ENCODE measurements at regions not wholly inside any gene's neighbourhood (a gene's known extent, or its start where the extent isn't known, plus 50 kb on each side); places are given as distances from the start of the nearest gene placed in this dataset.

DNA sequence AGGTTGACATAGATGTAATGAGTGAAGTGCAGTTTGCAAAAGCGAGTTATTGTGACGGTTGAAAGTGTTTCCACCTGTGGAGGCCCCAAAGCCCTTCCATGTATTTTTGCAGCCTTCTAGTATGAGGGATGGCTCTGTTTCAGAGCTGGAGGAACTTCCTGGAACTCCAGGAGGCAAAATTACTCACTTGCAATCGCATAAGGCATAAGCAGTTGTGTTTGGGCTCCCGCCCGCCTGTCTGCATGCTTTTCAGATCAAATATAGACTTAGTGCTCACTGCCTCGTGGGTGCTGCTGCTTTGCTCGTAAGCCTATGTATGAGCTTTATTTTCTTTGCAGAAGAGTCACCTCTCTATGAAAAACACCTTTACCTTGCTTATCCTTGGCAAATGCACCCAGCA is 146.8 kb upstream of the LARGE1 start:
- Histone ChIP-seq H3K9ac (ENCODE audit: low read length) (no peak overlapping the region), H3K27ac (ENCODE audit: low read length in 2 of 2) (no peak overlapping the region), H3K27me3 (replicated peaks in 1 of 4; ENCODE audit: control extremely low read depth in 1 of 4, control insufficient read depth in 3 of 4, insufficient read depth in 4 of 4, low read length in 3 of 4) (peaks cover 0 to 5% (median under 1%) of the 10 kb centered on the region in 4 experiments), H3K4me3 (ENCODE audit: control extremely low read depth in 1 of 5, extremely low read depth in 1 of 5, insufficient read depth in 1 of 5, low read depth in 2 of 5, low read length in 4 of 5) (no peak overlapping the region), H4K20me1 (ENCODE audit: control insufficient read depth, insufficient read depth, low read length, poor library complexity, severe bottlenecking) (no peaks in the 10 kb centered on the region), H3K4me1 (ENCODE audit: control insufficient read depth in 2 of 2, insufficient read depth in 2 of 2, low read length in 2 of 2) (no peaks in the 10 kb centered on the region), H3K79me2 (ENCODE audit: control insufficient read depth, insufficient read depth, low read length) (no peaks in the 10 kb centered on the region), H2AFZ (ENCODE audit: insufficient read depth, low read depth, low read length, poor library complexity, severe bottlenecking) (no peak overlapping the region), H3K4me2 (replicated peaks; ENCODE audit: low read depth, low read length, poor library complexity, severe bottlenecking) (no peak overlapping the region), H3K9me3 (ENCODE audit: control extremely low read depth in 1 of 3, control insufficient read depth in 2 of 3, insufficient read depth in 1 of 3, low read length in 2 of 3) (no peaks in the 10 kb centered on the region), H3K36me3 (replicated peaks in 1 of 2; ENCODE audit: control extremely low read depth in 1 of 2, control insufficient read depth in 1 of 2, extremely low read depth in 1 of 2, insufficient read depth in 2 of 2, low read length in 1 of 2) (no peaks in the 10 kb centered on the region)
- intact Hi-C loops (cut with micrococcal nuclease): no loop called here
- ChIA-PET CTCF (no interaction called here), POLR2A (no interaction called here)
- DNase-seq (no peak), ATAC-seq (ENCODE audit: low read depth) (no peak)
- 87% methylated on average over 3 of the region's 7 CpGs for WGBS (ENCODE audit: insufficient coverage)
- TF ChIP-seq, protein P1, sequence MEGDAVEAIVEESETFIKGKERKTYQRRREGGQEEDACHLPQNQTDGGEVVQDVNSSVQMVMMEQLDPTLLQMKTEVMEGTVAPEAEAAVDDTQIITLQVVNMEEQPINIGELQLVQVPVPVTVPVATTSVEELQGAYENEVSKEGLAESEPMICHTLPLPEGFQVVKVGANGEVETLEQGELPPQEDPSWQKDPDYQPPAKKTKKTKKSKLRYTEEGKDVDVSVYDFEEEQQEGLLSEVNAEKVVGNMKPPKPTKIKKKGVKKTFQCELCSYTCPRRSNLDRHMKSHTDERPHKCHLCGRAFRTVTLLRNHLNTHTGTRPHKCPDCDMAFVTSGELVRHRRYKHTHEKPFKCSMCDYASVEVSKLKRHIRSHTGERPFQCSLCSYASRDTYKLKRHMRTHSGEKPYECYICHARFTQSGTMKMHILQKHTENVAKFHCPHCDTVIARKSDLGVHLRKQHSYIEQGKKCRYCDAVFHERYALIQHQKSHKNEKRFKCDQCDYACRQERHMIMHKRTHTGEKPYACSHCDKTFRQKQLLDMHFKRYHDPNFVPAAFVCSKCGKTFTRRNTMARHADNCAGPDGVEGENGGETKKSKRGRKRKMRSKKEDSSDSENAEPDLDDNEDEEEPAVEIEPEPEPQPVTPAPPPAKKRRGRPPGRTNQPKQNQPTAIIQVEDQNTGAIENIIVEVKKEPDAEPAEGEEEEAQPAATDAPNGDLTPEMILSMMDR (IDR thresholded peaks at IDR 0.05): no peak
- no peak for TF ChIP-seq EZH2 (IDR thresholded peaks at IDR 0.05; ENCODE audit: borderline replicate concordance, insufficient read depth, low read depth, low read length, poor library complexity, severe bottlenecking)
- peaks cover 3% of the 10 kb centered on the region for H3K27me3 Mint-ChIP-seq
- H3K4me3 Mint-ChIP-seq: no peak overlapping the region
- H3K9me3 Mint-ChIP-seq (ENCODE audit: insufficient read depth): no peaks in the 10 kb centered on the region
- no peaks in the 10 kb centered on the region for H3K4me1 Mint-ChIP-seq
- H3K27ac Mint-ChIP-seq: no peak overlapping the region

DNA sequence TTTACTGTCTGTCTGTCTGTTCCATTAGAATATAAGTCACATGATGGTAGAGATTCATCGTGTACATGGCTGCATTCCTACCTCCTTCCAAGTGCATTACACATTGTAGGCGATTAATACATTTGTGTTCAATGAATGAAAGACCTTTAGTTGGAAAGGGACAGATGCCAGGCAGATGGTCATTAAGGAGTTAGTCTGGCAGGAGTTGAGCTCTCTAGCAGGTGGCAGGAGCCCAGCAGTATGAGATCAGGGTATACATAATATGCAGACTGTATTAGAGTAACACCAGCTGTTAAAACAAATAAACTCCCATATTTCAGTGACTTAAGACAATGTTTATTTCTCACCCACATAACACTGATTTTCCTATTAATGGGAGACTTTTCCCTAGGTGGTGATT is 147.7 kb upstream of the LARGE1 start:
- H3K27ac ChIP-seq (ENCODE audit: low read length in 2 of 2): no peak overlapping the region
- DNase-seq (no peak), ATAC-seq (ENCODE audit: low read depth) (no peak)
- no peaks in the 10 kb centered on the region for H3K9me3 ChIP-seq (ENCODE audit: control extremely low read depth in 1 of 3, control insufficient read depth in 2 of 3, insufficient read depth in 1 of 3, low read length in 2 of 3)
- H3K4me3 ChIP-seq (ENCODE audit: control extremely low read depth in 1 of 5, extremely low read depth in 1 of 5, insufficient read depth in 1 of 5, low read depth in 2 of 5, low read length in 4 of 5): no peak overlapping the region
- peaks cover 0 to 5% (median under 1%) of the 10 kb centered on the region in 4 experiments for H3K27me3 ChIP-seq (replicated peaks in 1 of 4; ENCODE audit: control extremely low read depth in 1 of 4, control insufficient read depth in 3 of 4, insufficient read depth in 4 of 4, low read length in 3 of 4)
- H3K36me3 ChIP-seq (replicated peaks in 1 of 2; ENCODE audit: control extremely low read depth in 1 of 2, control insufficient read depth in 1 of 2, extremely low read depth in 1 of 2, insufficient read depth in 2 of 2, low read length in 1 of 2): no peaks in the 10 kb centered on the region
- intact Hi-C loops (cut with micrococcal nuclease): no loop called here
- no peak overlapping the region for H3K4me2 ChIP-seq (replicated peaks; ENCODE audit: low read depth, low read length, poor library complexity, severe bottlenecking)
- no CpG with 5 or more reads among the region's 2 CpGs for WGBS (ENCODE audit: insufficient coverage)
- TF ChIP-seq, protein P1 (IDR thresholded peaks at IDR 0.05): no peak
- no peak for TF ChIP-seq EZH2 (IDR thresholded peaks at IDR 0.05; ENCODE audit: borderline replicate concordance, insufficient read depth, low read depth, low read length, poor library complexity, severe bottlenecking)
- no peaks in the 10 kb centered on the region for H4K20me1 ChIP-seq (ENCODE audit: control insufficient read depth, insufficient read depth, low read length, poor library complexity, severe bottlenecking)
- no peaks in the 10 kb centered on the region for H3K4me1 Mint-ChIP-seq
- CTCF ChIA-PET: no interaction called here
- no peak overlapping the region for H3K27ac Mint-ChIP-seq
- no peaks in the 10 kb centered on the region for H3K79me2 ChIP-seq (ENCODE audit: control insufficient read depth, insufficient read depth, low read length)
- POLR2A ChIA-PET: no interaction called here
- no peaks in the 10 kb centered on the region for H3K4me1 ChIP-seq (ENCODE audit: control insufficient read depth in 2 of 2, insufficient read depth in 2 of 2, low read length in 2 of 2)
- H3K9me3 Mint-ChIP-seq (ENCODE audit: insufficient read depth): no peaks in the 10 kb centered on the region
- H3K27me3 Mint-ChIP-seq: peaks cover 3% of the 10 kb centered on the region
- no peak overlapping the region for H3K4me3 Mint-ChIP-seq
- no peak overlapping the region for H2AFZ ChIP-seq (ENCODE audit: insufficient read depth, low read depth, low read length, poor library complexity, severe bottlenecking)
- no peak overlapping the region for H3K9ac ChIP-seq (ENCODE audit: low read length)

Data from B cell (primary cell).